Stomach (tissue), 8 donors: ENCODE measurements at regions not wholly inside any gene's neighbourhood (a gene's known extent, or its start where the extent isn't known, plus 50 kb on each side); places are given as distances from the start of the nearest gene placed in this dataset.
"Not testable (repeated sequence)": the region's sequence is repeated elsewhere in the genome, so short reads cannot be mapped to it uniquely, and the experiment has no call there.

Experiments used
- DNase-seq, 2 donors: peaks; one replicate each; pipeline versions ENCODE4 v3.0.0 to v3.0.0-alpha.2; 2013 to 2019
- H3K27ac ChIP-seq, 5 donors: fragments of 200-600 bp in 4 of 5; sonication (generic) in 4 of 5; one replicate each; pipeline ENCODE4 v1.5.1; 2013 to 2019; ENCODE audit warnings: mild to moderate bottlenecking in 1 of 5, moderate library complexity in 1 of 5
- H3K27me3 ChIP-seq, 3 donors: fragments of 200-600 bp; sonication (generic); one replicate each; pipeline ENCODE4 v1.5.1; 2017 to 2019; ENCODE audit warnings: mixed run types in 1 of 3
- H3K36me3 ChIP-seq, 4 donors: fragments of 200-600 bp; sonication (generic); 1 replicate in 3 of 4; 2 replicates in 1 of 4; pipeline ENCODE4 v1.5.1; 2016 to 2019
- H3K4me1 ChIP-seq, 4 donors: fragments of 200-600 bp; sonication (generic); one replicate each; pipeline ENCODE4 v1.5.1; 2016 to 2019
- H3K4me3 ChIP-seq, 4 donors: fragments of 200-600 bp; sonication (generic) in 3 of 4; one replicate each; pipeline ENCODE4 v1.5.1; 2016 to 2019; ENCODE audit warnings: mild to moderate bottlenecking in 1 of 4
- H3K9me3 ChIP-seq, 4 donors: fragments of 200-600 bp; sonication (generic); one replicate each; pipeline ENCODE4 v1.5.1; 2016 to 2019
- EP300 ChIP-seq: sonication (generic); formaldehyde crosslinking; IDR thresholded peaks from one replicate; pipeline ENCODE4 v1.6.1; 2017; ENCODE audit warnings: antibody characterized with exemption
- POLR2A ChIP-seq, 4 donors: fragments of 450-650 bp; IDR thresholded peaks; one replicate each; pipeline ENCODE4 v1.6.1; 2016; ENCODE audit warnings: antibody characterized with exemption in 4 of 4, control low read depth in 2 of 4, mild to moderate bottlenecking in 1 of 4, moderate library complexity in 1 of 4
- POLR2AphosphoS5 ChIP-seq, 3 donors: sonication (generic); formaldehyde crosslinking; IDR thresholded peaks; one replicate each; pipeline ENCODE4 v1.6.1; 2016; ENCODE audit warnings: antibody characterized with exemption in 3 of 3
- WGBS, 5 donors: extraction: QIAGEN DNeasy Blood & Tissue Kit in 3 of 5; methylation state at CpG; one replicate each; pipeline versions ENCODE4 v1.1.5 to v1.1.7; 2013 to 2018; 5-methylcytosine and 5-hydroxymethylcytosine counted together
- intact Hi-C: fragments of 100-400 bp; cut with DNase I; formaldehyde crosslinking; loops from one replicate; pipeline ENCODE4 v1.15.1; 2023; ENCODE audit warnings: low total_unique reads
- TF ChIP-seq, protein P1 (sequence below), 7 experiments: fragments of 450-650 bp in 4 of 7; fragments of 200-600 bp in 3 of 7; sonication (generic) in 3 of 7; IDR thresholded peaks; one replicate each; pipeline ENCODE4 v1.5.1; 2016 to 2019; ENCODE audit warnings: antibody characterized with exemption in 7 of 7, control low read depth in 2 of 7, mild to moderate bottlenecking in 1 of 7
- donor health status: healthy with polysubstance abuse.
- donor health status: Bipolar disorder and iron deficiency.
- donor health status: healthy.

DNA sequence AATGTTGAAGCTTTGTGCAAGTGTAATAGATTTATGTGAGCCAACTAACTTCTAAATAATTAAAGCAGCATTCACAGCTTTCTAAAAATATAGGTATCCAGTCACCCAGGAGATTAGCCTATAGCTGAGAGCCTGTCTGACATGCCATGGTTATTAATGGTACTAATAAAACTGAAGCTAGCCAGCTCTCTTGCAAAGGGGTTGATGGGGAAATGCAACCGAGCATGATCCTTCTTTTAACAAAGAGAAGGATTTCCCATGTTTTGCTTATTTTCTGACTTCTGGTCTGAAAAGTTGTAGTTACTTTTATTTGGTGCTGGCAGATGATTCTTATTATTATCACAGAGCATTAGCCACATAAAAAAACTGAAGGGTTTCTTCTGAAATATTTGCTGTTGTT lies 488.7 kb upstream of the CYLC2 start:
- Histone ChIP-seq H3K4me1 (no peaks in the 10 kb centered on the region), H3K9me3 (no peaks in the 10 kb centered on the region), H3K27me3 (no peaks in the 10 kb centered on the region), H3K36me3 (no peaks in the 10 kb centered on the region), H3K4me3 (no peak overlapping the region), H3K27ac (no peak overlapping the region)
- TF ChIP-seq POLR2A (IDR thresholded peaks at IDR 0.05) (no peak), POLR2AphosphoS5 (IDR thresholded peaks at IDR 0.05) (no peak), EP300 (no peak)
- TF ChIP-seq, protein P1, sequence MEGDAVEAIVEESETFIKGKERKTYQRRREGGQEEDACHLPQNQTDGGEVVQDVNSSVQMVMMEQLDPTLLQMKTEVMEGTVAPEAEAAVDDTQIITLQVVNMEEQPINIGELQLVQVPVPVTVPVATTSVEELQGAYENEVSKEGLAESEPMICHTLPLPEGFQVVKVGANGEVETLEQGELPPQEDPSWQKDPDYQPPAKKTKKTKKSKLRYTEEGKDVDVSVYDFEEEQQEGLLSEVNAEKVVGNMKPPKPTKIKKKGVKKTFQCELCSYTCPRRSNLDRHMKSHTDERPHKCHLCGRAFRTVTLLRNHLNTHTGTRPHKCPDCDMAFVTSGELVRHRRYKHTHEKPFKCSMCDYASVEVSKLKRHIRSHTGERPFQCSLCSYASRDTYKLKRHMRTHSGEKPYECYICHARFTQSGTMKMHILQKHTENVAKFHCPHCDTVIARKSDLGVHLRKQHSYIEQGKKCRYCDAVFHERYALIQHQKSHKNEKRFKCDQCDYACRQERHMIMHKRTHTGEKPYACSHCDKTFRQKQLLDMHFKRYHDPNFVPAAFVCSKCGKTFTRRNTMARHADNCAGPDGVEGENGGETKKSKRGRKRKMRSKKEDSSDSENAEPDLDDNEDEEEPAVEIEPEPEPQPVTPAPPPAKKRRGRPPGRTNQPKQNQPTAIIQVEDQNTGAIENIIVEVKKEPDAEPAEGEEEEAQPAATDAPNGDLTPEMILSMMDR (IDR thresholded peaks at IDR 0.05): no peak
- intact Hi-C loops: no loop called here
- DNase-seq: peak in 1 of 2 donors; percentile 5
- WGBS, 5 donors: 53 to 75% (median 65%) methylated on average over 1 of the region's 1 CpG

DNA sequence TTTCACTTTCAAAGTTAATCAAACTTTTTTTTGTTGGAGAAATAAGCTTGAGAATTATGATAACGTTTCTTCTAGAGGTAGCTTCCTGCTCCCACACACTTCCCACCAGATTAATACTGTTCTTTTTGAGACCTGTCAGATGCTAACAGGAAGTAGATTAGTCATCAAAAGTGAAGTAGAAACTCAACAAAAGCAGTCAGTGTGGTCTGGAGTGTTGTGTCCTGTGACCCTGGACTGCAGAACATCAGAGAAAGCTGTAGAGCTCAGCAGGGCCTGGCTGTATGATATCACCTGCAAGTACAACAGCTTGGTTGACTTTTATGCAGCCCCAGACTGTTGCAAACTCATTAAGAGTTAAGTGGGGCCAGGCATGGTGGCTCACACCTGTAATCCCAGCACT lies 495.7 kb upstream of the CYLC2 start:
- TF ChIP-seq POLR2A (IDR thresholded peaks at IDR 0.05) (no peak), POLR2AphosphoS5 (IDR thresholded peaks at IDR 0.05) (no peak), EP300 (no peak)
- TF ChIP-seq, protein P1 (IDR thresholded peaks at IDR 0.05): no peak
- no peaks in the 10 kb centered on the region for H3K27me3 ChIP-seq
- no peaks in the 10 kb centered on the region for H3K36me3 ChIP-seq
- H3K4me1 ChIP-seq: no peaks in the 10 kb centered on the region
- H3K9me3 ChIP-seq: no peaks in the 10 kb centered on the region
- 35 to 58% (median 53%) methylated on average over 1 of the region's 1 CpG for WGBS, 5 donors
- H3K4me3 ChIP-seq: no peak overlapping the region
- intact Hi-C loops: no loop called here
- H3K27ac ChIP-seq: no peak overlapping the region
- no peak for DNase-seq

DNA sequence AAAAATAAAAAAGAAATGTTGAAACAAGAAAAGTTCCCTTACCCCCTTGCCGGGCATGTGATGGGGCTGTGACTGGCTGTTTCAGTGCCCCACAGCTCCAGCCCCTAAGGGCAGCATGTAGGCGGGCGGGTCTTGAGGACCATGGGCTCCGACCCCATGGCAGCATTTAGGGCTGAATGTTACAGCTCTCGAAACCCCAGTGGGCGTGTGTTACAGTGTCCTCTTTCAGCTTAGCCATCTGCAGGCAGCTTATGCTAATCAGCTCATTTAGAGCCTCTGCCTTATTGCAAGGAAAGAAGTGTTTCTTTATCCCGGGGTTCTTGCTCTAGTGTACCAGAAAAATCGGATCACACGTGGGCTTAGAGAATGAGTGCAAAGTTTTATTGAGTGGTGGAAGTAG lies 497.4 kb upstream of the CYLC2 start:
- 82 to 88% (median 87%) methylated on average over 9 of the region's 9 CpGs for WGBS, 5 donors
- intact Hi-C loops: no loop called here
- TF ChIP-seq POLR2A (IDR thresholded peaks at IDR 0.05) (no peak), POLR2AphosphoS5 (IDR thresholded peaks at IDR 0.05) (no peak), EP300 (no peak)
- TF ChIP-seq, protein P1 (IDR thresholded peaks at IDR 0.05): no peak

DNA sequence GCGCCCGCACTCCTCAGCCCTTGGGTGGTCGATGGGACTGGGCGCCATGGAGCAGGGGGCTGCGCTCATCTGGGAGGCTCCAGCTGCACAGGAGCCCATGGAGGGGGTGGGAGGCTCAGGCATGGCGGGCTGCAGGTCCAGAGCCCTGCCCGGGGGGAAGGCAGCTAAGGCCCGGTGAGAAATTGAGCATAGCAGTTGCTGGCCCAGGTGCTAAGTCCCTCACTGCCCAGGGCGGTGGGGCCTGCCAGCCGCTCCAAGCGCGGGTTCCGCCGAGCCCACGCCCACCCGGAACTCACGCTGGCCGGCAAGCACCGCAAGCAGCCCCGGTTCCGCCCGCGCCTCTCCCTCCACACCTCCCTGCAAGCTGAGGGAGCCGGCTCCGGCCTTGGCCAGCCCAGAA lies 508.2 kb upstream of the CYLC2 start:
- H3K27ac ChIP-seq, DNase-seq, H3K36me3 ChIP-seq, H3K27me3 ChIP-seq, H3K4me1 ChIP-seq, H3K4me3 ChIP-seq, intact Hi-C loops, H3K9me3 ChIP-seq: not testable (repeated sequence)
- WGBS, 5 donors: 88 to 98% (median 94%) methylated on average over 17 to 25 of the region's 25 CpGs

More for the DNA sequence above, 497.4 kb upstream of the CYLC2 start:
- Histone ChIP-seq H3K9me3 (no peaks in the 10 kb centered on the region), H3K27ac (no peak overlapping the region), H3K27me3 (no peaks in the 10 kb centered on the region), H3K36me3 (no peaks in the 10 kb centered on the region), H3K4me3 (no peak overlapping the region), H3K4me1 (no peaks in the 10 kb centered on the region)
- no peak for DNase-seq

DNA sequence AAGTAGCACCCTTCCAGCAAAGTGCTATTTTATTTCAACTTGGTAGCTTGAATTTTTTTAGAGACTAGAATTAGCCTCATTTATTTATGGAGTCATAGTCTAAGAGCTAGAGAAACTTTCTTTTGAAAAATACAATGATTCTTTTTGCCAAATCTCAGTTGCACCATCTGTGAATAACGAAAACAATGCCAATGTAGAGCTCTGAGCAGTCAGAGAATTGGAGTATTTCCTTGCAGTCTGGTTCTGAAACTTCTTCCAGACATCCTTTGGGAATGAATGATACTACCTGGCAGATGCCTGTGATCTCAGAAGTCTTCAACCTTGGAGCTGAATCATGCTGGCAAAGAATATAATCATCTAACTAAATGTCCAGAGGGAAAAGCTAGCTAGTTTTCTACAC lies 511.5 kb upstream of the CYLC2 start:
- WGBS, 5 donors: 54 to 68% (median 64%) methylated on average over 1 of the region's 1 CpG
- TF ChIP-seq, protein P1 (IDR thresholded peaks at IDR 0.05): no peak
- TF ChIP-seq POLR2A (IDR thresholded peaks at IDR 0.05) (no peak), POLR2AphosphoS5 (IDR thresholded peaks at IDR 0.05) (no peak), EP300 (no peak)
- no peak for DNase-seq
- intact Hi-C loops: no loop called here
- H3K36me3 ChIP-seq: no peaks in the 10 kb centered on the region
- H3K27ac ChIP-seq: no peak overlapping the region
- no peaks in the 10 kb centered on the region for H3K27me3 ChIP-seq
- no peaks in the 10 kb centered on the region for H3K4me1 ChIP-seq
- H3K4me3 ChIP-seq: no peak overlapping the region
- no peaks in the 10 kb centered on the region for H3K9me3 ChIP-seq
